ENCODE measurements at regions not wholly inside any gene's neighbourhood (a gene's known extent, or its start where the extent isn't known, plus 50 kb on each side); places are given as distances from the start of the nearest gene placed in this dataset.
"Not testable (repeated sequence)": the region's sequence is repeated elsewhere in the genome, so short reads cannot be mapped to it uniquely, and the experiment has no call there.

GRCh38 chr5:86977190-86977589 lies 290.5 kb upstream of the RASA1 start:
- DNase-seq: no peak

GRCh38 chr5:86977808-86978207 lies 289.9 kb upstream of the RASA1 start:
- DNase-seq: no peak

- DNase-seq: no peak
Observed at GRCh38 chr5:86979811-86980411, 287.8 kb upstream of the RASA1 start.

GRCh38 chr5:86981898-86982297 lies 285.8 kb upstream of the RASA1 start:
- no peak for DNase-seq

- DNase-seq: no peak
Observed at GRCh38 chr5:86983208-86983607, 284.5 kb upstream of the RASA1 start.

- DNase-seq: no peak
Observed at GRCh38 chr5:86986837-86987236, 280.8 kb upstream of the RASA1 start.

- DNase-seq: no peak
Observed at GRCh38 chr5:86997516-86997915, 270.2 kb upstream of the RASA1 start.

- no peak for DNase-seq
Observed at GRCh38 chr5:86999951-87000350, 267.7 kb upstream of the RASA1 start.

GRCh38 chr5:87002485-87002884 lies 265.2 kb upstream of the RASA1 start:
- DNase-seq: no peak

GRCh38 chr5:87004101-87004500 lies 263.6 kb upstream of the RASA1 start:
- no peak for DNase-seq

GRCh38 chr5:87007737-87008136 lies 259.9 kb upstream of the RASA1 start:
- DNase-seq: no peak

- DNase-seq: no peak
Observed at GRCh38 chr5:87008751-87009560, 258.7 kb upstream of the RASA1 start.

GRCh38 chr5:87010736-87011135 lies 256.9 kb upstream of the RASA1 start:
- DNase-seq: no peak

GRCh38 chr5:87015901-87016300 lies 251.8 kb upstream of the RASA1 start:
- DNase-seq: no peak

GRCh38 chr5:87020099-87020934 lies 247.4 kb upstream of the RASA1 start:
- peak; percentile 21 for DNase-seq

- no peak for DNase-seq
Observed at GRCh38 chr5:87022415-87022814, 245.3 kb upstream of the RASA1 start.

GRCh38 chr5:87027570-87027969 lies 240.1 kb upstream of the RASA1 start:
- DNase-seq: no peak

GRCh38 chr5:87029951-87030350 lies 237.7 kb upstream of the RASA1 start:
- DNase-seq: no peak

- DNase-seq: no peak
Observed at GRCh38 chr5:87030699-87031098, 237.0 kb upstream of the RASA1 start.

- no peak for DNase-seq
Observed at GRCh38 chr5:87034557-87034956, 233.1 kb upstream of the RASA1 start.

GRCh38 chr5:87042554-87042953 lies 225.1 kb upstream of the RASA1 start:
- no peak for DNase-seq

- no peak for DNase-seq
Observed at GRCh38 chr5:87048156-87048555, 219.5 kb upstream of the RASA1 start.

- not testable (repeated sequence) for DNase-seq
Observed at GRCh38 chr5:87049012-87049411, 218.7 kb upstream of the RASA1 start.
